Lower leg skin (tissue), 3 donors: ENCODE measurements at regions not wholly inside any gene's neighbourhood (a gene's known extent, or its start where the extent isn't known, plus 50 kb on each side); places are given as distances from the start of the nearest gene placed in this dataset.

ENCODE experiments used
- POLR2A ChIP-seq, 2 donors: fragments of 450-650 bp; IDR thresholded peaks; one replicate each; pipeline ENCODE4 v1.6.1; 2016 to 2017; ENCODE audit warnings: antibody characterized with exemption in 2 of 2, mild to moderate bottlenecking in 1 of 2, moderate library complexity in 1 of 2
- TF ChIP-seq, protein P1 (sequence below), 3 donors: fragments of 450-650 bp; IDR thresholded peaks; one replicate each; pipeline ENCODE4 v1.5.1; 2016; ENCODE audit warnings: antibody characterized with exemption in 3 of 3, mild to moderate bottlenecking in 3 of 3, moderate library complexity in 2 of 3

DNA sequence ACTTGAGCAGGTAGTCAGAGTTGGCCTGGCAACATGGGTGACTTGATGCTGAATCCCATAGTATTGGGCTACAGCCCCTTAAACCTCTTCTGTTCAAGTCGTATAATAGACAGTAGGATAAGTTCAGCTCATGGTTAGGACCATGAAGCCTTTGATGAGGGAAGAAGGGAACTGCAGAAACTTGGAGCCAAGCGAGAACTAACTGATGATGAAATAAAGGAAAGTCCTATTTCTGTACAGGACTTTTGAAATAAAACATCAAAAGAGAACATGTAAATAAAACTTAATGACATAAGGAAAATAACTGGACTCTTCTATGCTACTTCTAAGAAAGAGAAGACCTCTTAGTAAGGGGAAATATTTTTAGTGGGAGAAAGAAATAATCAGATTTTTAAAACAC lies 51.2 kb upstream of the UGP2 start:
- TF ChIP-seq, protein P1, sequence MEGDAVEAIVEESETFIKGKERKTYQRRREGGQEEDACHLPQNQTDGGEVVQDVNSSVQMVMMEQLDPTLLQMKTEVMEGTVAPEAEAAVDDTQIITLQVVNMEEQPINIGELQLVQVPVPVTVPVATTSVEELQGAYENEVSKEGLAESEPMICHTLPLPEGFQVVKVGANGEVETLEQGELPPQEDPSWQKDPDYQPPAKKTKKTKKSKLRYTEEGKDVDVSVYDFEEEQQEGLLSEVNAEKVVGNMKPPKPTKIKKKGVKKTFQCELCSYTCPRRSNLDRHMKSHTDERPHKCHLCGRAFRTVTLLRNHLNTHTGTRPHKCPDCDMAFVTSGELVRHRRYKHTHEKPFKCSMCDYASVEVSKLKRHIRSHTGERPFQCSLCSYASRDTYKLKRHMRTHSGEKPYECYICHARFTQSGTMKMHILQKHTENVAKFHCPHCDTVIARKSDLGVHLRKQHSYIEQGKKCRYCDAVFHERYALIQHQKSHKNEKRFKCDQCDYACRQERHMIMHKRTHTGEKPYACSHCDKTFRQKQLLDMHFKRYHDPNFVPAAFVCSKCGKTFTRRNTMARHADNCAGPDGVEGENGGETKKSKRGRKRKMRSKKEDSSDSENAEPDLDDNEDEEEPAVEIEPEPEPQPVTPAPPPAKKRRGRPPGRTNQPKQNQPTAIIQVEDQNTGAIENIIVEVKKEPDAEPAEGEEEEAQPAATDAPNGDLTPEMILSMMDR (IDR thresholded peaks at IDR 0.05) = no peak
- TF ChIP-seq POLR2A (IDR thresholded peaks at IDR 0.05) = no peak
